HG02840 (cell line): ENCODE measurements at regions not wholly inside any gene's neighbourhood (a gene's known extent, or its start where the extent isn't known, plus 50 kb on each side); places are given as distances from the start of the nearest gene placed in this dataset.
"Not testable (repeated sequence)": the region's sequence is repeated elsewhere in the genome, so short reads cannot be mapped to it uniquely, and the experiment has no call there.

Source experiments
- ATAC-seq: cut with Tn5 transposase; IDR thresholded peaks from one replicate; pipeline ENCODE4 v1.9.1; 2021; ENCODE audit warnings: mild to moderate bottlenecking, moderate library complexity, moderate number of reproducible peaks; ENCODE audit not compliant: unreplicated experiment, low FRiP score

DNA sequence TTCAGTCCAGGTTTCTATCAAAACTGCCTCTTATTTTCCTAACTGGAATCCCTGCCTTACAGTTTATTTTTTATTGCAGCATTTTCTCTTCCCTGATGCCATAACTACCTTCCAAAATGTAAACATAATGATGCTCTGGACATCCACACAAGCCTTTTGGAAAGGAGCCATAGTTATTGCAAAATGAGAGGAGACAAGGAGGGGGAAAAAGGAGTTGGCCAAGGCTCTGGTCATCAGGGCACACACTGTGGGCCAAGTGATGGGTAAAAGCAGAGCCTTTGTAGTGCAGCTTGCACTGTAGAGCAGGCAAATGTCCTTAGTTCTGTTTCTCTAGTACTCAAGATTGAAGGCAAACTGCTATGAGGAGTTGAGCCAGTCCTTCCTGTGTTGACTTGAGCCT, 289.3 kb upstream of the MTPN start:
- no peak for ATAC-seq

- ATAC-seq: not testable (repeated sequence)
Observed at GRCh38 chr7:136264304-136264703, 287.1 kb upstream of the MTPN start.

- ATAC-seq: not testable (repeated sequence)
Observed at GRCh38 chr7:136263112-136263860, 286.1 kb upstream of the MTPN start.

DNA sequence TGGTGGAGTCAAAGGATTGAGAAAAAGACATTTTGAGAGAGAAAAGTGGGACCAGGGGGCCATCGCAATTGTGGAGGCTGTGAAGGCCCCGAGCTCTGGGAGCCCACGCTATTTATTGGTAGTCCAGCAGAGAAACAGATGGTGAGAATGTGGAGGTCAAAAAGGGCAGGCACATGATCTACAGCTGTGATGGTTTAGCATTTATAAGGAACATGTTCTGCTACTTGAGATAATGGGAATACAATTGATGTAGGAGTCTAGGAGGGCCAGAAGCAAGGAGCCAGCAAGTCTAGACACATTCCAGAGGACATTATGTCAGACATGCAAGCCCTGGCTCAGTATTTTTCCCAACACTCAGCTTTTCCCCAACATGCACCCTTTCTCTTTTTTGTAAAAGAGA, 283.4 kb upstream of the MTPN start:
- ATAC-seq: not testable (repeated sequence)

DNA sequence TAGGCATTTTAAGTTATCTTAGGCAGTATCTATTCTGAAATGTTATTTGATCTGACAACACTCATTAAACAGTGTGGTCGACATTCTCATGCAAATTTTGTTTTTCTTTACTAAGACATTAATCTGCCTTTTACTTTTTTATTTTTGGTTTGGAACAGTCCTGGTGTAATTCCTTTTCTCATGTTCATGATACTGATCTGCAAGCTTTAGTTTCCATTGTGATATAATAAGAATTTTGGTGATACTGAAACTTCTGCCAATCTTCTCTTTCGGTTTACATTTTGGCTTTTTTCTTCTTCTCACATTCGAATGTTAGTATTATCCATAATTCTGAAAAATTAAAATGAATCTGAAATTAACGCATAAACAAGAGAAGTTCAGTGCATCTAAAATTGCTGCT, 281.9 kb upstream of the MTPN start:
- ATAC-seq: no peak

- no peak for ATAC-seq
Observed at GRCh38 chr7:136256491-136256890, 279.3 kb upstream of the MTPN start.

GRCh38 chr7:136254148-136254547, 277.0 kb upstream of the MTPN start:
- no peak for ATAC-seq

- ATAC-seq: no peak
Observed at GRCh38 chr7:136251826-136252225, 274.7 kb upstream of the MTPN start.

DNA sequence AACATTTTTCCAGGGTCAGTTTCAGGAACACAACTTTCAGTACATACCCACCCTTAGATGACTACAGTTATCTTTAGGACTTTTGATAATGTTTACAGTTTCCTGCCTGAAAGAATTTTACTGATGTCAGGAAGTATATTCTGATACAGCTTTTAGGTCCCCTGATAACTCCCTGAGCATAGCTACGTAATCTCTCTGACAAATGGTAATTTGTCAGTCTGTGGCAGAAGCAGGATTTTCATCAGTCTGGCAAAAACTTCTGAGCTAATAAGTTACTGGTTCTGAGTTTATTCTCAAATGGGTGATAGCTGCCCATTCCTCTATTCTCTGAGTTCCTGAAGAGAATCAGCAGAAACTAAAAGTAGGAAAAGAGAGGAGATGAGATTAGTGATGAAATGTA, 270.1 kb upstream of the MTPN start:
- ATAC-seq: no peak

DNA sequence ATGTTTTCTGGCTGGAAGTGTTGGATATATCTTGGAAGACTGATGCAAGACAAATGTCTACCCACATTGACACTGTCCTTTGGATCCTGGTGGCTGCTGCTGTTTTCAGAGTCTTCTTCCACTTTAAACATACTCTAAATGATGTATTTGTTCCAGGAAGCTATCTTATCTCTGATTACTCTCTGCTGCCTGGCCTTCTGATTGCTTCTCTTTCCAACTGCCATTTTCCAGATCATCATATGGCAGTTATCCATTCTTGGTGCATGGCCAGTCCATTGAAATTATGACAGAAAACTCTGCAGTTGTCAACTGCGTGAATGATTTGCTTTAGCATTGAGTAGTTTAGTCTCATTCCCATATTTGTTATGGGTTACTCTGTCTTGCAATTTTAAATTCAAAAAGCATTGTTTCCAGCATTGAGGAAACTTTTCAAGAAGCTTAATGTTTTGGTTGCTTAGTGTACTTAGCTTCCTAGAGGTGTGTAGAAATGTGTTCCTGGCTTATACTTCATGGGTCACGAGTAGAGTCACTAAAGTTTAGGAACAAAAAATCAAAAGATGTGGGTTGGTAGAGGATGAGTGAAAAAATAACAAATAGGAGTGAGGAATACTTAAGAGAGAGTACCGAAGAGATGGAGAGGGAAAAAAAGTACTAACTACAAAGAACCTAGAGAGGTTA, 268.3 kb upstream of the MTPN start:
- no peak for ATAC-seq

- ATAC-seq: no peak
Observed at GRCh38 chr7:136234040-136234439, 256.9 kb upstream of the MTPN start.

DNA sequence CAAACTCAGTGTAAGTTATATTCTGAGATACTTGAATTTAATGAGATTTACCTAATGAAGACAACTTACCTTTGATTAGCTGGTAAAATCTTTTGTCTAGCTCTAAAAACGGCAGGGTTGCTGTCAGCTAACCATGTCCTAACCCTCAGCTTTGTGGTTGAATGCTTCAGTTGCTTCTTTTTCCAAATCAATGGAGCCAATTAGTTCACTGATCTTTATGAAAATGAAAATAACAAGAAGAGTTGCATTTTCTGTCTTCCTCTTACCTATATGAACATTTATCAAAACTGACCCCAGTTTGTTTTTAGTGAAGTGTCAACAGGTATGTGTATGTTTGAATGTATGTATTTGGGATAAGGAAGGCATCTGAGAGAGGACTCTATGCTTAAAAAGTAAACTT, 253.1 kb upstream of the MTPN start:
- no peak for ATAC-seq

DNA sequence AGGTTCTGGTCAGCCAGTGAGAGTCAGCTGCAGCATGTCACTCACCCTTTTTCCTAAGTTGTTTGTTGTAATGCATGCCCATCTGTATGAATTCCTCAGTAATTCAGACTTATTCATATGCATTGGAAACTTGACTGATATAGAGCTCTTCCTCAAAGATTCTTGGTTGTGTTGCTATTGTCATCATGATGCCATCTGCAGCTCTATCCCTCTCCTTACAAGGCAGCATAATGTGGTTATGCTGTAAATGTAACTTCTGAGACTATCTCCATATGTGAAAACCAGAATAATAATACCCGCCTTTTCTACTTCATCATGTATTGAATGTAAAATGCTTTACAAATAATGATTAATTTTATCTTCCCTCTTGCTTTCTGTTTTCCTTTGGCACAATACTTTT, 252.6 kb upstream of the MTPN start:
- ATAC-seq: no peak

DNA sequence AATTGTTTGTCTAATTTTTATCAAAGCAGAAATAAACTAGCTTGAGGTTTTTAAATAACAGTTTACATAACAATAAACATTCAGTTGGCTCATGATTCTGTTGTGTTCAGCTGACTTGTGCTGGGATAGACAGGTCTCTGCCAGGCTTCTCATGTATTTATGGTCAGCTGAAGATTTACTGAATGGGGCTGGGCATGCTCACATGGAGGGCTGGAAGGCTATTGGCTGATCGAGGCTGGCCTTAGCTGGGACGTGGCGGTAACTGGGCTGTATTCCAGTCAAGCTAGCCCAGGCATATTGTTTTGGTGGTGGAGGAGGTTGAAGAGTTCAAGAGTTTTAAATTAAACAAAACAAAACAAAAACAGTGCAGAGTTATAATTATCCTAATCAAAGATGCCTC, 251.0 kb upstream of the MTPN start:
- no peak for ATAC-seq

GRCh38 chr7:136214356-136214755, 237.2 kb upstream of the MTPN start:
- no peak for ATAC-seq

DNA sequence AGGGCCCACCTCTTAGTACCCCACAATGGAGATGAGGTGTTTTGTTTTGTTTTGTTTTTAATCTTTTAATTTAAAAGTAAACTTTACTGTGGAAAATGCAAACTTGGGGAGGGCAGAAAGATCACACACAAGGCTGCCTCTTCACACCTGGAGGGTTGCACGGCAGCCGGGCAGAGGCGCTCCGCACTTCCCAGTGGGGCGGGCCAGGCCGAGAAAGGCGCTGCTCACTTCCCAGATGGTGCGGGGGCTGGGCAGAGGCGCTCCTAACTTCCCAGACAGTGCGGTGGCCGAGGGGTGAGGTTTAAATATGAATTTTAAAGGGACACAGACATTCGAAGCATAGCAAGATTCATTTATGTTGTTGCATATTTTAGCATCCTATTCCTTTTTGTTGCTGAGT, 235.9 kb upstream of the MTPN start:
- ATAC-seq: no peak

- ATAC-seq: no peak
Observed at GRCh38 chr7:136210664-136211063, 233.5 kb upstream of the MTPN start.

GRCh38 chr7:136210079-136210478, 232.9 kb upstream of the MTPN start:
- ATAC-seq: no peak

DNA sequence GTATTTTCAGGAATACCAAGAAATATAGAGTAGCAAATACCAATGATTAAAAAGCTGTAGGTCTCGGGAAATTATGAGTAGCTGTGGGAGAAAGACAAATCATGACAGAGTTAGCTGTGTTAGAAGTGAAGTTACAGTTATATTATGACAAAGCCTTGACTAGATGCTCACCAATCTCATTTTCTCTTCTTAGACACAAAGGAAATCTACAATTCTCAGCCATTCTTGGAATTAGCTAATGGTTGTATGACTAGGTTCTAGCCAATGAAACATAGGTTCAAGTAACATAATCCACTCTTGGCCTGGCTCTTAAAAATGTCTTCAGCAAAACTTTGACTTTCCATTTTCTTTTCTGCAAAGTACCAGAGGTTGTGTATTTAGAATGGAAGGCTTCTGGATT, 228.8 kb upstream of the MTPN start:
- no peak for ATAC-seq

- ATAC-seq: no peak
Observed at GRCh38 chr7:136198168-136198567, 221.0 kb upstream of the MTPN start.

GRCh38 chr7:136194878-136195277, 217.7 kb upstream of the MTPN start:
- no peak for ATAC-seq

GRCh38 chr7:136193940-136194339, 216.8 kb upstream of the MTPN start:
- ATAC-seq: no peak
